ENCODE measurements at regions not wholly inside any gene's neighbourhood (a gene's known extent, or its start where the extent isn't known, plus 50 kb on each side); places are given as distances from the start of the nearest gene placed in this dataset.

- Mint-ChIP-seq H3K27me3 (no peaks in the 10 kb centered on the region), H3K9me3 (ENCODE audit: insufficient read depth) (no peaks in the 10 kb centered on the region), H3K4me1 (no peaks in the 10 kb centered on the region), H3K27ac (no peak overlapping the region), H3K4me3 (no peak overlapping the region)
- Histone ChIP-seq H3K4me3 (ENCODE audit: control extremely low read depth in 1 of 5, extremely low read depth in 1 of 5, insufficient read depth in 1 of 5, low read depth in 2 of 5, low read length in 4 of 5) (no peak overlapping the region), H4K20me1 (ENCODE audit: control insufficient read depth, insufficient read depth, low read length, poor library complexity, severe bottlenecking) (no peaks in the 10 kb centered on the region), H3K27ac (ENCODE audit: low read length in 2 of 2) (no peak overlapping the region), H3K4me2 (replicated peaks; ENCODE audit: low read depth, low read length, poor library complexity, severe bottlenecking) (no peak overlapping the region), H2AFZ (ENCODE audit: insufficient read depth, low read depth, low read length, poor library complexity, severe bottlenecking) (no peak overlapping the region), H3K9ac (ENCODE audit: low read length) (no peak overlapping the region), H3K79me2 (ENCODE audit: control insufficient read depth, insufficient read depth, low read length) (no peaks in the 10 kb centered on the region), H3K9me3 (ENCODE audit: control extremely low read depth in 1 of 3, control insufficient read depth in 2 of 3, insufficient read depth in 1 of 3, low read length in 2 of 3) (no peaks in the 10 kb centered on the region), H3K36me3 (replicated peaks in 1 of 2; ENCODE audit: control extremely low read depth in 1 of 2, control insufficient read depth in 1 of 2, extremely low read depth in 1 of 2, insufficient read depth in 2 of 2, low read length in 1 of 2) (no peaks in the 10 kb centered on the region), H3K4me1 (ENCODE audit: control insufficient read depth in 2 of 2, insufficient read depth in 2 of 2, low read length in 2 of 2) (no peaks in the 10 kb centered on the region), H3K27me3 (replicated peaks in 1 of 4; ENCODE audit: control extremely low read depth in 1 of 4, control insufficient read depth in 3 of 4, insufficient read depth in 4 of 4, low read length in 3 of 4) (no peaks in the 10 kb centered on the region)
- no peak for DNase-seq
- TF ChIP-seq, protein P1, sequence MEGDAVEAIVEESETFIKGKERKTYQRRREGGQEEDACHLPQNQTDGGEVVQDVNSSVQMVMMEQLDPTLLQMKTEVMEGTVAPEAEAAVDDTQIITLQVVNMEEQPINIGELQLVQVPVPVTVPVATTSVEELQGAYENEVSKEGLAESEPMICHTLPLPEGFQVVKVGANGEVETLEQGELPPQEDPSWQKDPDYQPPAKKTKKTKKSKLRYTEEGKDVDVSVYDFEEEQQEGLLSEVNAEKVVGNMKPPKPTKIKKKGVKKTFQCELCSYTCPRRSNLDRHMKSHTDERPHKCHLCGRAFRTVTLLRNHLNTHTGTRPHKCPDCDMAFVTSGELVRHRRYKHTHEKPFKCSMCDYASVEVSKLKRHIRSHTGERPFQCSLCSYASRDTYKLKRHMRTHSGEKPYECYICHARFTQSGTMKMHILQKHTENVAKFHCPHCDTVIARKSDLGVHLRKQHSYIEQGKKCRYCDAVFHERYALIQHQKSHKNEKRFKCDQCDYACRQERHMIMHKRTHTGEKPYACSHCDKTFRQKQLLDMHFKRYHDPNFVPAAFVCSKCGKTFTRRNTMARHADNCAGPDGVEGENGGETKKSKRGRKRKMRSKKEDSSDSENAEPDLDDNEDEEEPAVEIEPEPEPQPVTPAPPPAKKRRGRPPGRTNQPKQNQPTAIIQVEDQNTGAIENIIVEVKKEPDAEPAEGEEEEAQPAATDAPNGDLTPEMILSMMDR (IDR thresholded peaks at IDR 0.05): no peak
- no peak for TF ChIP-seq EZH2 (IDR thresholded peaks at IDR 0.05; ENCODE audit: borderline replicate concordance, insufficient read depth, low read depth, low read length, poor library complexity, severe bottlenecking)
- WGBS (ENCODE audit: insufficient coverage): no CpG with 5 or more reads among the region's 2 CpGs
- ChIA-PET POLR2A (no interaction called here), CTCF (no interaction called here)
- no peak for ATAC-seq (ENCODE audit: low read depth)
- intact Hi-C loops (cut with micrococcal nuclease): no loop called here
Measured at GRCh38 chr3:153885359-153885758, 235.8 kb upstream of the ARHGEF26 start.

DNA sequence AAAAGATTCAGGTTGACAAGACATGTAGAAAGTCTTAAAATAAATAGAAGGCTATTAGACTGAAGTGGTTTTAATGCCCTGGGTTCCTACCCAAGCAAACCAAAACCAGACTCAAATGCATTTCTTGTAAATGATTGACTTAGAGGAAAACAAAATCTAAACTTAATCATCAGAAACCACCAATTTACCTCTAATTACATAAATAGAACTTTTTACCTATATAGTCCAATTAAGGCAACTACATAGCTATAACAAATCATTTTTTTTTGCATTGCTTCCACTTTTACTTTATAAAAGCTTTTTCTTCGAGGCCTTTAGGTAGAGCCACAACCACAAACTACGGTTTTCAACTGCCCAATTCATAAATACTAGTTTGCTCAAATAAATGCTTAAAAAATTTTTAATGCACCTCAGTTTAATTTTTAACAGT is 231.3 kb upstream of the ARHGEF26 start:
- ChIA-PET CTCF (no interaction called here), POLR2A (no interaction called here)
- H3K27ac ChIP-seq (ENCODE audit: low read length in 2 of 2): no peak overlapping the region
- no peaks in the 10 kb centered on the region for H3K27me3 ChIP-seq (replicated peaks in 1 of 4; ENCODE audit: control extremely low read depth in 1 of 4, control insufficient read depth in 3 of 4, insufficient read depth in 4 of 4, low read length in 3 of 4)
- Mint-ChIP-seq H3K27ac (no peak overlapping the region), H3K4me3 (no peak overlapping the region), H3K4me1 (no peaks in the 10 kb centered on the region), H3K9me3 (ENCODE audit: insufficient read depth) (no peaks in the 10 kb centered on the region), H3K27me3 (no peaks in the 10 kb centered on the region)
- no peaks in the 10 kb centered on the region for H4K20me1 ChIP-seq (ENCODE audit: control insufficient read depth, insufficient read depth, low read length, poor library complexity, severe bottlenecking)
- intact Hi-C loops (cut with micrococcal nuclease): no loop called here
- no peaks in the 10 kb centered on the region for H3K9me3 ChIP-seq (ENCODE audit: control extremely low read depth in 1 of 3, control insufficient read depth in 2 of 3, insufficient read depth in 1 of 3, low read length in 2 of 3)
- H2AFZ ChIP-seq (ENCODE audit: insufficient read depth, low read depth, low read length, poor library complexity, severe bottlenecking): no peak overlapping the region
- TF ChIP-seq, protein P1 (IDR thresholded peaks at IDR 0.05): no peak
- TF ChIP-seq EZH2 (IDR thresholded peaks at IDR 0.05; ENCODE audit: borderline replicate concordance, insufficient read depth, low read depth, low read length, poor library complexity, severe bottlenecking): no peak
- H3K4me2 ChIP-seq (replicated peaks; ENCODE audit: low read depth, low read length, poor library complexity, severe bottlenecking): no peak overlapping the region
- no peaks in the 10 kb centered on the region for H3K4me1 ChIP-seq (ENCODE audit: control insufficient read depth in 2 of 2, insufficient read depth in 2 of 2, low read length in 2 of 2)
- no peak overlapping the region for H3K9ac ChIP-seq (ENCODE audit: low read length)
- no CpG with 5 or more reads among the region's 2 CpGs for WGBS (ENCODE audit: insufficient coverage)
- H3K36me3 ChIP-seq (replicated peaks in 1 of 2; ENCODE audit: control extremely low read depth in 1 of 2, control insufficient read depth in 1 of 2, extremely low read depth in 1 of 2, insufficient read depth in 2 of 2, low read length in 1 of 2): no peaks in the 10 kb centered on the region
- H3K79me2 ChIP-seq (ENCODE audit: control insufficient read depth, insufficient read depth, low read length): no peaks in the 10 kb centered on the region
- ATAC-seq (ENCODE audit: low read depth) (no peak), DNase-seq (no peak)
- no peak overlapping the region for H3K4me3 ChIP-seq (ENCODE audit: control extremely low read depth in 1 of 5, extremely low read depth in 1 of 5, insufficient read depth in 1 of 5, low read depth in 2 of 5, low read length in 4 of 5)
